IPS-20b (cell line): ENCODE measurements at regions not wholly inside any gene's neighbourhood (a gene's known extent, or its start where the extent isn't known, plus 50 kb on each side); places are given as distances from the start of the nearest gene placed in this dataset.
"Not testable (repeated sequence)": the region's sequence is repeated elsewhere in the genome, so short reads cannot be mapped to it uniquely, and the experiment has no call there.

ENCODE experiments used
- H3K27ac ChIP-seq: one replicate; pipeline ENCODE4 v1.5.1; 2013; ENCODE audit warnings: low read length
- H3K27me3 ChIP-seq: 2 replicates; pipeline ENCODE4 v1.6.1; 2013; ENCODE audit warnings: mild to moderate bottlenecking, low read length, inconsistent platforms; ENCODE audit not compliant: insufficient read depth
- H3K36me3 ChIP-seq: 2 replicates; pipeline ENCODE4 v1.6.1; 2013; ENCODE audit warnings: low read depth, mild to moderate bottlenecking, inconsistent platforms, low read length, moderate library complexity; ENCODE audit not compliant: insufficient read depth
- H3K4me1 ChIP-seq: 2 replicates; pipeline ENCODE4 v1.6.1; 2013; ENCODE audit warnings: mild to moderate bottlenecking, control low read depth, inconsistent platforms, low read length, moderate library complexity; ENCODE audit not compliant: insufficient read depth
- H3K4me3 ChIP-seq: 2 replicates; pipeline ENCODE4 v1.5.1; 2013; ENCODE audit warnings: mild to moderate bottlenecking, low read length, inconsistent platforms
- H3K9ac ChIP-seq: 2 replicates; pipeline ENCODE4 v1.6.1; 2013; ENCODE audit warnings: low read depth, mild to moderate bottlenecking, inconsistent platforms, low read length, moderate library complexity
- H3K9me3 ChIP-seq: 2 replicates; pipeline ENCODE4 v1.6.1; 2013; ENCODE audit warnings: mild to moderate bottlenecking, low read depth, low read length, inconsistent platforms; ENCODE audit not compliant: insufficient read depth

- Histone ChIP-seq H3K4me3 (no peak overlapping the region), H3K36me3 (no peaks in the 10 kb centered on the region), H3K27me3 (no peaks in the 10 kb centered on the region), H3K9me3 (no peaks in the 10 kb centered on the region), H3K4me1 (no peaks in the 10 kb centered on the region), H3K9ac (no peak overlapping the region), H3K27ac (no peak overlapping the region)
Measured at GRCh38 chr1:191022856-191023255, 545.2 kb upstream of the BRINP3 start.

- no peak overlapping the region for H3K4me3 ChIP-seq
- no peaks in the 10 kb centered on the region for H3K4me1 ChIP-seq
- H3K27ac ChIP-seq, result no peak overlapping the region
- H3K27me3 ChIP-seq, result no peaks in the 10 kb centered on the region
- H3K9ac ChIP-seq, result no peak overlapping the region
- H3K9me3 ChIP-seq, result no peaks in the 10 kb centered on the region
- H3K36me3 ChIP-seq, result no peaks in the 10 kb centered on the region
Measured at GRCh38 chr1:191025896-191026642, 548.4 kb upstream of the BRINP3 start.

- H3K27ac ChIP-seq, result no peak overlapping the region
- H3K4me3 ChIP-seq, result no peak overlapping the region
- H3K9ac ChIP-seq, result no peak overlapping the region
- H3K9me3 ChIP-seq, result no peaks in the 10 kb centered on the region
- no peaks in the 10 kb centered on the region for H3K4me1 ChIP-seq
- H3K27me3 ChIP-seq, result no peaks in the 10 kb centered on the region
- H3K36me3 ChIP-seq, result no peaks in the 10 kb centered on the region
Measured at GRCh38 chr1:191026828-191027227, 549.2 kb upstream of the BRINP3 start.

GRCh38 chr1:191034132-191034531, 556.5 kb upstream of the BRINP3 start:
- Histone ChIP-seq H3K36me3 (no peaks in the 10 kb centered on the region), H3K4me1 (no peaks in the 10 kb centered on the region), H3K4me3 (no peak overlapping the region), H3K9ac (no peak overlapping the region), H3K27ac (no peak overlapping the region), H3K27me3 (no peaks in the 10 kb centered on the region), H3K9me3 (no peaks in the 10 kb centered on the region)

GRCh38 chr1:191043066-191043465, 565.4 kb upstream of the BRINP3 start:
- Histone ChIP-seq H3K4me3 (no peak overlapping the region), H3K27ac (no peak overlapping the region), H3K9ac (no peak overlapping the region)

GRCh38 chr1:191049781-191050180, 572.1 kb upstream of the BRINP3 start:
- Histone ChIP-seq H3K27me3 (no peaks in the 10 kb centered on the region), H3K4me3 (no peak overlapping the region), H3K4me1 (no peaks in the 10 kb centered on the region), H3K9ac (no peak overlapping the region), H3K9me3 (no peaks in the 10 kb centered on the region), H3K36me3 (no peaks in the 10 kb centered on the region), H3K27ac (no peak overlapping the region)

More at GRCh38 chr1:191043066-191043465, 565.4 kb upstream of the BRINP3 start:
- H3K36me3 ChIP-seq, result no peaks in the 10 kb centered on the region
- no peaks in the 10 kb centered on the region for H3K4me1 ChIP-seq
- no peaks in the 10 kb centered on the region for H3K27me3 ChIP-seq
- H3K9me3 ChIP-seq, result no peaks in the 10 kb centered on the region

GRCh38 chr1:191052888-191053287, 575.2 kb upstream of the BRINP3 start:
- no peaks in the 10 kb centered on the region for H3K27me3 ChIP-seq
- H3K9me3 ChIP-seq, result no peaks in the 10 kb centered on the region
- no peak overlapping the region for H3K9ac ChIP-seq
- H3K36me3 ChIP-seq, result no peaks in the 10 kb centered on the region
- no peak overlapping the region for H3K27ac ChIP-seq
- no peaks in the 10 kb centered on the region for H3K4me1 ChIP-seq
- no peak overlapping the region for H3K4me3 ChIP-seq

- H3K36me3 ChIP-seq, result no peaks in the 10 kb centered on the region
- no peaks in the 10 kb centered on the region for H3K27me3 ChIP-seq
- no peak overlapping the region for H3K4me3 ChIP-seq
- H3K9ac ChIP-seq, result no peak overlapping the region
- H3K9me3 ChIP-seq, result no peaks in the 10 kb centered on the region
- H3K4me1 ChIP-seq, result no peaks in the 10 kb centered on the region
- no peak overlapping the region for H3K27ac ChIP-seq
Measured at GRCh38 chr1:191065346-191065745, 587.7 kb upstream of the BRINP3 start.

- Histone ChIP-seq H3K27me3 (no peaks in the 10 kb centered on the region), H3K36me3 (no peaks in the 10 kb centered on the region)
Measured at GRCh38 chr1:191065771-191066170, 588.1 kb upstream of the BRINP3 start.

GRCh38 chr1:191074881-191075280, 597.2 kb upstream of the BRINP3 start:
- no peak overlapping the region for H3K4me3 ChIP-seq
- no peak overlapping the region for H3K27ac ChIP-seq
- H3K27me3 ChIP-seq, result no peaks in the 10 kb centered on the region
- peaks cover 5% of the 10 kb centered on the region; the same call in 1 of the 2 replicates for H3K9me3 ChIP-seq
- no peak overlapping the region for H3K9ac ChIP-seq
- H3K36me3 ChIP-seq, result no peaks in the 10 kb centered on the region
- no peaks in the 10 kb centered on the region for H3K4me1 ChIP-seq

More at GRCh38 chr1:191065771-191066170, 588.1 kb upstream of the BRINP3 start:
- H3K9ac ChIP-seq, result no peak overlapping the region
- no peaks in the 10 kb centered on the region for H3K9me3 ChIP-seq
- no peak overlapping the region for H3K27ac ChIP-seq
- H3K4me3 ChIP-seq, result no peak overlapping the region
- no peaks in the 10 kb centered on the region for H3K4me1 ChIP-seq

- H3K4me3 ChIP-seq, result not testable (repeated sequence)
Measured at GRCh38 chr1:191083090-191083489, 605.4 kb upstream of the BRINP3 start.

GRCh38 chr1:191085121-191085520, 607.5 kb upstream of the BRINP3 start:
- Histone ChIP-seq H3K9me3 (no peaks in the 10 kb centered on the region), H3K27ac (no peak overlapping the region), H3K36me3 (no peaks in the 10 kb centered on the region), H3K27me3 (no peaks in the 10 kb centered on the region), H3K4me1 (no peaks in the 10 kb centered on the region), H3K9ac (no peak overlapping the region), H3K4me3 (no peak overlapping the region)

More at GRCh38 chr1:191083090-191083489, 605.4 kb upstream of the BRINP3 start:
- H3K27ac ChIP-seq, H3K36me3 ChIP-seq, H3K9me3 ChIP-seq, H3K4me1 ChIP-seq, H3K27me3 ChIP-seq, H3K9ac ChIP-seq: not testable (repeated sequence)
